ENCODE measurements at regions not wholly inside any gene's neighbourhood (a gene's known extent, or its start where the extent isn't known, plus 50 kb on each side); places are given as distances from the start of the nearest gene placed in this dataset.

- no peak for ATAC-seq
- TF ChIP-seq CSDC2 (CRISPR knock-in tag; IDR thresholded peaks at IDR 0.05) (no peak), TSHZ2 (CRISPR knock-in tag; IDR thresholded peaks at IDR 0.05) (no peak), ESRRG (CRISPR knock-in tag; IDR thresholded peaks at IDR 0.05) (no peak), ZC3H10 (CRISPR knock-in tag; IDR thresholded peaks at IDR 0.05) (no peak), PATZ1 (CRISPR knock-in tag; IDR thresholded peaks at IDR 0.05; ENCODE audit: borderline replicate concordance) (no peak), OSR1 (CRISPR knock-in tag; IDR thresholded peaks at IDR 0.05) (no peak), ARNTL (CRISPR knock-in tag; IDR thresholded peaks at IDR 0.05; ENCODE audit: borderline replicate concordance, low read depth) (no peak), ZFP30 (CRISPR knock-in tag; IDR thresholded peaks at IDR 0.05) (no peak), BACH2 (CRISPR knock-in tag; IDR thresholded peaks at IDR 0.05; ENCODE audit: borderline replicate concordance) (no peak), ZNF70 (CRISPR knock-in tag; IDR thresholded peaks at IDR 0.05) (no peak), PPARA (CRISPR knock-in tag; IDR thresholded peaks at IDR 0.05; ENCODE audit: borderline replicate concordance) (no peak), ISL1 (CRISPR knock-in tag; IDR thresholded peaks at IDR 0.05) (no peak), ZNF8 (CRISPR knock-in tag; IDR thresholded peaks at IDR 0.05) (no peak), ZNF565 (CRISPR knock-in tag; conservative IDR thresholded peaks at IDR 0.05; ENCODE audit: low read depth) (no peak), ZFP3 (CRISPR knock-in tag; IDR thresholded peaks at IDR 0.05) (no peak), TOX (CRISPR knock-in tag; IDR thresholded peaks at IDR 0.05; ENCODE audit: borderline replicate concordance) (no peak)
- TF ChIP-seq, protein P1, sequence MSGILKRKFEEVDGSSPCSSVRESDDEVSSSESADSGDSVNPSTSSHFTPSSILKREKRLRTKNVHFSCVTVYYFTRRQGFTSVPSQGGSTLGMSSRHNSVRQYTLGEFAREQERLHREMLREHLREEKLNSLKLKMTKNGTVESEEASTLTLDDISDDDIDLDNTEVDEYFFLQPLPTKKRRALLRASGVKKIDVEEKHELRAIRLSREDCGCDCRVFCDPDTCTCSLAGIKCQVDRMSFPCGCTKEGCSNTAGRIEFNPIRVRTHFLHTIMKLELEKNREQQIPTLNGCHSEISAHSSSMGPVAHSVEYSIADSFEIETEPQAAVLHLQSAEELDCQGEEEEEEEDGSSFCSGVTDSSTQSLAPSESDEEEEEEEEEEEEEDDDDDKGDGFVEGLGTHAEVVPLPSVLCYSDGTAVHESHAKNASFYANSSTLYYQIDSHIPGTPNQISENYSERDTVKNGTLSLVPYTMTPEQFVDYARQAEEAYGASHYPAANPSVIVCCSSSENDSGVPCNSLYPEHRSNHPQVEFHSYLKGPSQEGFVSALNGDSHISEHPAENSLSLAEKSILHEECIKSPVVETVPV (CRISPR knock-in tag; IDR thresholded peaks at IDR 0.05): no peak
- TF ChIP-seq, protein P2, sequence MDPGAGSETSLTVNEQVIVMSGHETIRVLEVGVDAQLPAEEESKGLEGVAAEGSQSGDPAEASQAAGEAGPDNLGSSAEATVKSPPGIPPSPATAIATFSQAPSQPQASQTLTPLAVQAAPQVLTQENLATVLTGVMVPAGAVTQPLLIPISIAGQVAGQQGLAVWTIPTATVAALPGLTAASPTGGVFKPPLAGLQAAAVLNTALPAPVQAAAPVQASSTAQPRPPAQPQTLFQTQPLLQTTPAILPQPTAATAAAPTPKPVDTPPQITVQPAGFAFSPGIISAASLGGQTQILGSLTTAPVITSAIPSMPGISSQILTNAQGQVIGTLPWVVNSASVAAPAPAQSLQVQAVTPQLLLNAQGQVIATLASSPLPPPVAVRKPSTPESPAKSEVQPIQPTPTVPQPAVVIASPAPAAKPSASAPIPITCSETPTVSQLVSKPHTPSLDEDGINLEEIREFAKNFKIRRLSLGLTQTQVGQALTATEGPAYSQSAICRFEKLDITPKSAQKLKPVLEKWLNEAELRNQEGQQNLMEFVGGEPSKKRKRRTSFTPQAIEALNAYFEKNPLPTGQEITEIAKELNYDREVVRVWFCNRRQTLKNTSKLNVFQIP (CRISPR knock-in tag; IDR thresholded peaks at IDR 0.05; ENCODE audit: borderline replicate concordance, low read depth): no peak
Measured at GRCh38 chr22:27307545-27308247, 493.9 kb downstream of the MN1 start.

DNA sequence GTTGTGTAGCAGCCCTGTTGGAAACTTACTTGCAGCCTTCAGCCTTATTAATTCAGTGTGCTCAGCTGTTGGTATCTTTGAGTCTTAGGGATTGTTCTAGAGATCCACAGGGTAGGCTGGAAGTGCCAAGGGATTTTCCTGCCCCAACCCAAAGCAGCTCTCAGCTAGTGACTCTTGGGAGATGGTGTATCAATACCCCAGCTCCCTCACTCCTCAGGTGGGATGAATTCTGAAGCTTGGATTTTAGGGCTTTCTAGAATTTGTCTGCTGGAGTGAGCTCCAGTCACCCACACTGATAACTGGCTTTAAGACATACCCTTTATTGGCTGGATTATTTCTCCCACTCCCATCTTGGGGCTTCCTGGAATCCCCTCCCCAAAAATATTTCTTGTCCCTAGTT lies 493.0 kb downstream of the MN1 start:
- no peak for ATAC-seq
- TF ChIP-seq GLIS3 (CRISPR knock-in tag; IDR thresholded peaks at IDR 0.05): no peak

DNA sequence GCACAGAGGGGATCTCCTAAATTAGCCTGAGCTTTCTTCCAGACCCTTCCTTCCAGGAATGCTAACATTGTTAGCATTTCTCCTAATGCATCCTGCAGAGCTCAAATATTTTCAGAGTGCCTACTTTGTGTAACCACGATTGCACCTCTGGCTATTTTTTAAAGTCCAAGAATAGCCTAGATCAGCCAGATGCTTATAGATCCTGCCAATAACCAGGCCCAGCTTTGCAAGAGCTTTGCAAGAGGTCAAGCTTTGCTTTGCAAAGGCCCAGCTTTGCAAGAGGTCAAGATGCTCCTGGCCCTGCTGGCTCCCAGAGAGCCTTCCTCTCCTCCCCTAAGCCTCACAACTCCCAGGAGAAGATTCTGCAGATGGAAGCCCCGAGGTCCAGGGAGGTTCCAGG lies 491.9 kb downstream of the MN1 start:
- ATAC-seq: no peak
- TF ChIP-seq PPARA (CRISPR knock-in tag; IDR thresholded peaks at IDR 0.05; ENCODE audit: borderline replicate concordance) (no peak), SNAI2 (CRISPR knock-in tag; IDR thresholded peaks at IDR 0.05) (no peak), ZNF565 (CRISPR knock-in tag; conservative IDR thresholded peaks at IDR 0.05; ENCODE audit: low read depth) (no peak), ZNF70 (CRISPR knock-in tag; IDR thresholded peaks at IDR 0.05) (no peak), ZC3H10 (CRISPR knock-in tag; IDR thresholded peaks at IDR 0.05) (no peak), TOX (CRISPR knock-in tag; IDR thresholded peaks at IDR 0.05; ENCODE audit: borderline replicate concordance) (no peak), RARB (CRISPR knock-in tag; IDR thresholded peaks at IDR 0.05) (no peak), TCF4 (CRISPR knock-in tag; IDR thresholded peaks at IDR 0.05; ENCODE audit: borderline replicate concordance) (no peak), ZFP3 (CRISPR knock-in tag; IDR thresholded peaks at IDR 0.05) (no peak), ARNTL (CRISPR knock-in tag; IDR thresholded peaks at IDR 0.05; ENCODE audit: borderline replicate concordance, low read depth) (no peak), ZNF8 (CRISPR knock-in tag; IDR thresholded peaks at IDR 0.05) (no peak), CSDC2 (CRISPR knock-in tag; IDR thresholded peaks at IDR 0.05) (no peak), OSR1 (CRISPR knock-in tag; IDR thresholded peaks at IDR 0.05) (no peak), PATZ1 (CRISPR knock-in tag; IDR thresholded peaks at IDR 0.05; ENCODE audit: borderline replicate concordance) (no peak)
- TF ChIP-seq, protein P2 (CRISPR knock-in tag; IDR thresholded peaks at IDR 0.05; ENCODE audit: borderline replicate concordance, low read depth): no peak
- TF ChIP-seq, protein P3, sequence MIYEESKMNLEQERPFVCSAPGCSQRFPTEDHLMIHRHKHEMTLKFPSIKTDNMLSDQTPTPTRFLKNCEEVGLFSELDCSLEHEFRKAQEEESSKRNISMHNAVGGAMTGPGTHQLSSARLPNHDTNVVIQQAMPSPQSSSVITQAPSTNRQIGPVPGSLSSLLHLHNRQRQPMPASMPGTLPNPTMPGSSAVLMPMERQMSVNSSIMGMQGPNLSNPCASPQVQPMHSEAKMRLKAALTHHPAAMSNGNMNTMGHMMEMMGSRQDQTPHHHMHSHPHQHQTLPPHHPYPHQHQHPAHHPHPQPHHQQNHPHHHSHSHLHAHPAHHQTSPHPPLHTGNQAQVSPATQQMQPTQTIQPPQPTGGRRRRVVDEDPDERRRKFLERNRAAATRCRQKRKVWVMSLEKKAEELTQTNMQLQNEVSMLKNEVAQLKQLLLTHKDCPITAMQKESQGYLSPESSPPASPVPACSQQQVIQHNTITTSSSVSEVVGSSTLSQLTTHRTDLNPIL (CRISPR knock-in tag; IDR thresholded peaks at IDR 0.05; ENCODE audit: low read depth): no peak
